ENCODE measurements at regions not wholly inside any gene's neighbourhood (a gene's known extent, or its start where the extent isn't known, plus 50 kb on each side); places are given as distances from the start of the nearest gene placed in this dataset.

- DNase-seq (ENCODE audit: low spot score): no peak
These were observed 311.3 kb downstream of the SPATA31D1 start for GRCh38 chr9:82299870-82300269.

GRCh38 chr9:82302968-82303655 is 314.5 kb downstream of the SPATA31D1 start:
- DNase-seq (ENCODE audit: low spot score) (no peak), ATAC-seq (ENCODE audit: low read depth) (no peak)
- no peaks in the 10 kb centered on the region for H3K9me3 ChIP-seq (ENCODE audit: severe bottlenecking)
- H3K36me3 ChIP-seq (ENCODE audit: low read depth): no peaks in the 10 kb centered on the region
- H3K4me3 ChIP-seq (ENCODE audit: severe bottlenecking): no peak overlapping the region
- no peak for TF ChIP-seq CTCF (IDR thresholded peaks at IDR 0.05; ENCODE audit: poor library complexity, severe bottlenecking)
- H3K27me3 ChIP-seq (ENCODE audit: insufficient read depth, poor library complexity, severe bottlenecking): no peaks in the 10 kb centered on the region
- no peak overlapping the region for H3K27ac ChIP-seq (ENCODE audit: poor library complexity, severe bottlenecking)
- no peaks in the 10 kb centered on the region for H3K4me1 ChIP-seq (ENCODE audit: insufficient read depth, poor library complexity, severe bottlenecking)

More at GRCh38 chr9:82299870-82300269, 311.3 kb downstream of the SPATA31D1 start:
- H3K36me3 ChIP-seq (ENCODE audit: low read depth): no peaks in the 10 kb centered on the region
- no peaks in the 10 kb centered on the region for H3K27me3 ChIP-seq (ENCODE audit: insufficient read depth, poor library complexity, severe bottlenecking)
- no peak for ATAC-seq (ENCODE audit: low read depth)
- no peak for TF ChIP-seq CTCF (IDR thresholded peaks at IDR 0.05; ENCODE audit: poor library complexity, severe bottlenecking)
- H3K9me3 ChIP-seq (ENCODE audit: severe bottlenecking): no peaks in the 10 kb centered on the region
- no peaks in the 10 kb centered on the region for H3K4me1 ChIP-seq (ENCODE audit: insufficient read depth, poor library complexity, severe bottlenecking)
- no peak overlapping the region for H3K27ac ChIP-seq (ENCODE audit: poor library complexity, severe bottlenecking)
- no peak overlapping the region for H3K4me3 ChIP-seq (ENCODE audit: severe bottlenecking)

GRCh38 chr9:82308836-82309235 is 320.3 kb downstream of the SPATA31D1 start:
- Histone ChIP-seq H3K36me3 (ENCODE audit: low read depth) (no peaks in the 10 kb centered on the region), H3K4me1 (ENCODE audit: insufficient read depth, poor library complexity, severe bottlenecking) (no peaks in the 10 kb centered on the region), H3K4me3 (ENCODE audit: severe bottlenecking) (no peak overlapping the region), H3K9me3 (ENCODE audit: severe bottlenecking) (no peaks in the 10 kb centered on the region), H3K27ac (ENCODE audit: poor library complexity, severe bottlenecking) (no peak overlapping the region), H3K27me3 (ENCODE audit: insufficient read depth, poor library complexity, severe bottlenecking) (no peaks in the 10 kb centered on the region)
- ATAC-seq (ENCODE audit: low read depth) (no peak), DNase-seq (ENCODE audit: low spot score) (no peak)
- no peak for TF ChIP-seq CTCF (IDR thresholded peaks at IDR 0.05; ENCODE audit: poor library complexity, severe bottlenecking)

- no peak overlapping the region for H3K27ac ChIP-seq (ENCODE audit: poor library complexity, severe bottlenecking)
- ATAC-seq (ENCODE audit: low read depth) (no peak), DNase-seq (ENCODE audit: low spot score) (no peak)
- no peaks in the 10 kb centered on the region for H3K36me3 ChIP-seq (ENCODE audit: low read depth)
- no peaks in the 10 kb centered on the region for H3K27me3 ChIP-seq (ENCODE audit: insufficient read depth, poor library complexity, severe bottlenecking)
- no peaks in the 10 kb centered on the region for H3K4me1 ChIP-seq (ENCODE audit: insufficient read depth, poor library complexity, severe bottlenecking)
- H3K9me3 ChIP-seq (ENCODE audit: severe bottlenecking): no peaks in the 10 kb centered on the region
- H3K4me3 ChIP-seq (ENCODE audit: severe bottlenecking): no peak overlapping the region
- TF ChIP-seq CTCF (IDR thresholded peaks at IDR 0.05; ENCODE audit: poor library complexity, severe bottlenecking): no peak
These were observed 325.1 kb downstream of the SPATA31D1 start for GRCh38 chr9:82313697-82314096.

GRCh38 chr9:82320566-82320965 is 332.0 kb downstream of the SPATA31D1 start:
- H3K4me1 ChIP-seq (ENCODE audit: insufficient read depth, poor library complexity, severe bottlenecking): no peaks in the 10 kb centered on the region
- TF ChIP-seq CTCF (IDR thresholded peaks at IDR 0.05; ENCODE audit: poor library complexity, severe bottlenecking): no peak

More at GRCh38 chr9:82320566-82320965, 332.0 kb downstream of the SPATA31D1 start:
- Histone ChIP-seq H3K4me3 (ENCODE audit: severe bottlenecking) (no peak overlapping the region), H3K9me3 (ENCODE audit: severe bottlenecking) (no peaks in the 10 kb centered on the region), H3K27ac (ENCODE audit: poor library complexity, severe bottlenecking) (no peak overlapping the region), H3K36me3 (ENCODE audit: low read depth) (no peaks in the 10 kb centered on the region), H3K27me3 (ENCODE audit: insufficient read depth, poor library complexity, severe bottlenecking) (no peaks in the 10 kb centered on the region)
- ATAC-seq (ENCODE audit: low read depth) (no peak), DNase-seq (ENCODE audit: low spot score) (no peak)

Data from RWPE2 (cell line).